Hematopoietic multipotent progenitor cell (in vitro differentiated cells): ENCODE measurements at regions not wholly inside any gene's neighbourhood (a gene's known extent, or its start where the extent isn't known, plus 50 kb on each side); places are given as distances from the start of the nearest gene placed in this dataset.
A peak's percentile ranks its signal among the peaks of the same experiment; 100 is the strongest.

Source experiments
- DNase-seq, 3 donors: peaks; one replicate each; pipeline ENCODE4 v3.0.0-alpha.2; 2011 to 2015; ENCODE audit warnings: low read depth in 2 of 3, low spot score in 2 of 3

- DNase-seq: peak in 1 of 3 donors; percentile 2
Observed at GRCh38 chr5:28927559-28928326, 1889.4 kb upstream of the CDH9 start.

- no peak for DNase-seq
Observed at GRCh38 chr5:28926422-28926821, 1888.0 kb upstream of the CDH9 start.

DNA sequence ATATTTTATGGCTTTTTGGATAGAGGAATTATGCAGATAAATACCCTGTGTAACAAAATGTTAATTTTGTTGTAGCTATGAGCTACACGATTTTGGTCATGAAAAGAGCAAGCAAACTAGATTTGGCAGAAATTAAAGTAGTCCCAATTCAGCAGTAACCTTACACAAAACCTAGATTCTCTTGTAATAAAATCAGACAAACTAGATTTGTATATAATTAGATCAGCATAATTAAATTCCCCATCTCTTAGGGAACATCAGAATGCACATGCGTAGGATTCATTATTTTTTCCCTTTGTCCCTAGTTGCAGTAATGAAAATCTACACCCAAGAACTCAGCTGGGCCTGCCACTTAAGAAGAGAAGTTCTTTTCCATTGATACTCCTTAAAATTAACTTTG, 1879.2 kb upstream of the CDH9 start:
- no peak for DNase-seq

GRCh38 chr5:28914297-28914696, 1875.9 kb upstream of the CDH9 start:
- DNase-seq: no peak

- DNase-seq: peak in 1 of 3 donors; percentile 4
Observed at GRCh38 chr5:28903643-28904042, 1865.3 kb upstream of the CDH9 start.

GRCh38 chr5:28896949-28897348, 1858.6 kb upstream of the CDH9 start:
- DNase-seq: peak in 2 of 3 donors; percentile 9 to 58

DNA sequence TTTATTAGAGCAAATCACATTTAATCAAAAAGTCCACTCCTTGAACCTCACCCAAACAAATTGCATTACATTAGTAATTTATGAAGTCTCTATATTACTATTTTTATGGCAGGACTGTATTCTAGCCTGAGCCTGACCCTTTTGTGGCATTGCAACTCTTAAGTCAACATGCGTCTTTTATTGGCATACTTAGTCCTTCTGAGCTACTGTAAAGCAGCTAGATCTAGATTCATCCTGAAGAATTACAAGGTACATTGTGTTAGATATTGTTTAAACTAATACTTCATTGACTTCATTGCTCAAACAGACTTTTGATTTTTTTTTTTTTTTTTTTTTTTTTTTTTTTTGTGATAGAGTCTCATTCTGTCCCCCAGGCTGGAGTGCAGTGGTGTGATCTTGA, 1842.5 kb upstream of the CDH9 start:
- DNase-seq: no peak

GRCh38 chr5:28877050-28877449, 1838.7 kb upstream of the CDH9 start:
- DNase-seq: no peak

DNA sequence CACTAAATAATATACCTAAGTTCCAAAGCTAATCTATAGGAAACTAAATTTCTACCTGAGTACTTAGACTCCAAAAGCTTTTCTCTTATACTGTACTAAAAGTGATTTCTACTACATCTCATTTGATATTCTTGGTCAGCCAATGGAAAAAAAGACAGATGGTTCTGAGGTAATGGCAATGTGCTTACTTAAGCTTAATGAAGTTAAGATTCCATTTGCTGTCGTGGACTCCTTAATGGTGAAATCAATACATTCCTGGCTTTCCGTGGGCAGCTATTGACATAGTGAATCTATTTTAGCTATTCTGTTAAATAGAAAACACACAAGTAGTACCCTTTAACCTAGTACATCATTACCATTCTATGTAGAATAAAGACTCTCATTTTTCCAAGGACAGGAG, 1825.6 kb upstream of the CDH9 start:
- DNase-seq: no peak

DNA sequence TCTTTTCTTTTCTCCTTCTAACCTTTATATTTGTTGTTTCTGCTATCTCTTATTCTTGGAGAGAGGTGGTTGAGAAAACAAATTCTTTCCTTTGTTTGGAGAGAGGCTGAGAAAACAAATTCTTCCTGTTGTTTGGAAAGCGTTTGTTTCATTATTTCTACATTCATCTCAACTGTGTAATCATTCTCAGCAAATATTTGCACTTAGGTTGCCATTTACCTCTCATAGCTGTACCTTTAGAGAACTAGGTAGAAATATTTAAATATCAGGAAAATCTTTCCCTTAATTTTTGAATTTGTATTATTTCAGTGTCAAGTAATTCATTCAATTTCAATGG, 1824.4 kb upstream of the CDH9 start:
- DNase-seq: no peak

- no peak for DNase-seq
Observed at GRCh38 chr5:28862137-28862859, 1823.9 kb upstream of the CDH9 start.

DNA sequence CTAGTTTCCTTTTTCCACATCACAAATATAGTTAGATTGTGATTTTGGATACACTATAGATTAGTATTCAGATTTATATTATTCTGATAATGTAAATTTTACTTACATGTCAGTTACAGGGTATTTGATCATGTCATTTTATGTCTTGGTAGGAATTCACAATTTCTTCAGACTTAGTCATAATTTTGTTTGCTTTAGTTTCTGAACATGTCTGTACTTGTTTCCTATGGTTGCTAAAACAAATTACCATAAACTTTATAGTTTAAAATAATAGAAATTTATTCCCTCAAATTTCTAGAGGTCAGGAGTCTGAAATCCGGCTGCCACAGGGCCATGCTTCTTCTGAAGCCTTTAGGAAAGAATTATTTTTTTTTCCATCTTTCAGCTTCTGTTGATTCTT, 1817.2 kb upstream of the CDH9 start:
- no peak for DNase-seq

DNA sequence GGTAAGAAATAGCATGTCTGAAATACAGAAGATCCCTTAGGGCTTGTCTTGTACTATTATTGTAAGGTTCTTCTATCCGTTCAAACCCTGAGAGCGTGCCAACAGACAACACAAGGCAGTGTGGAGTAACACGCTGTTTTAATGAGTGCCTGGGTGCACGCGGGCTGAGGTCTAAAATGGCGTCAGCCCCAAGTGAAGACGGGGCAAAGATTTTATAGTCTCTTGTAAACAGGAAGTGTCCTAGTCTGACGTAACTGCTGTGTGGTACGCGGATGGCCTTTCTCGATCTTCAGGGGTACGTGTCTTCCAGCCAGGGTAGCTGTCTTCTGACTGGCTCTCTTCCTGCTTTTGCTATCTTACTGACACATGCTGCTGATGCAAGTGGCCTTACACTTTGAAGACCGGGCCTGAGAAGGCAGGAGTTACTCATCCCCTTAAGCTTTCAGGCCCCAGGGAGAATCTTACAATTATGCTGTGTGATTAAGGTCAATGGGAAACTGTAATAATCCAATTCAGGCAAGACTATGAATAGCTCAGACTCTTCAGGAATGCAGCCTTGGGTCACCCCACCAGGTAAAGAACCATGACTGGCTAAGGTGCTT, 1812.0 kb upstream of the CDH9 start:
- DNase-seq: no peak

- DNase-seq: no peak
Observed at GRCh38 chr5:28831042-28831441, 1792.7 kb upstream of the CDH9 start.

DNA sequence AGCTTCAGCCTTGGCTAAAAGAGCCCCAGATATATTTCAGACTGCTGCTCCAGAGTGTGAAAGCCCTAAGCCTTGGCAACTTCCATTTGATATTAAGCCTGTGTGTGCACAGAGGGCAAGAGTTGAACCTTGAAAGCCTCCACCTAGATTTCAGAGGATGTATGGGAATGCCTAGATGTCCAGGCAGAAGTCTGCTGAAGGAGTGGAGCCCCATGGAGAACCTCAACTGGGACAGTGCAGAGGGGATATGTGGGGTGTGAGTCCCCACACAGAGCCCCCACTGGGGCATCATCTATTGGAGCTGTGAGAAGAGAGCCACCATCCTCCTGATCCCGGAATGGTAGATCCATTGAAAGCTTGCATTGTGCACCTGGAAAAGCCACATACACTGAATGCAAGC, 1784.8 kb upstream of the CDH9 start:
- DNase-seq: no peak

DNA sequence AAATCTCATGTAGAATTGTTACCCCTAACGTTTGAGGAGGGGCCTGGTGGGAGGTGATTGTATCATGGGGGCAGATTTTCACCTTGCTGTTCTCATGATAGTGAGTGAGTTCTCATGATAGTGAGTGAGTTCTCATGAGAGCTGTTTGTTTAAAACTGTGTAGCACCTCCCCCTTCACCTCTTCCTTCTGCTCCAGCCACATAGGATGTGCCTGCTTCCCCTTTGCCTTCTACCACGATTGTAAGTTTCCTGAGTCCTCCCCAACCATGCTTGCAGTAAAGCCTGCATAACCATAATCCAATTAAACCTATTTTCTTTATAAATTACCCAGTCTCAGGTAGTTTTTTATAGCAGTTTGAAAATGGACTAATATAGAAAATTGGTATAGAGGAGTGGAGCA, 1783.7 kb upstream of the CDH9 start:
- DNase-seq: peak in 1 of 3 donors; percentile 37

DNA sequence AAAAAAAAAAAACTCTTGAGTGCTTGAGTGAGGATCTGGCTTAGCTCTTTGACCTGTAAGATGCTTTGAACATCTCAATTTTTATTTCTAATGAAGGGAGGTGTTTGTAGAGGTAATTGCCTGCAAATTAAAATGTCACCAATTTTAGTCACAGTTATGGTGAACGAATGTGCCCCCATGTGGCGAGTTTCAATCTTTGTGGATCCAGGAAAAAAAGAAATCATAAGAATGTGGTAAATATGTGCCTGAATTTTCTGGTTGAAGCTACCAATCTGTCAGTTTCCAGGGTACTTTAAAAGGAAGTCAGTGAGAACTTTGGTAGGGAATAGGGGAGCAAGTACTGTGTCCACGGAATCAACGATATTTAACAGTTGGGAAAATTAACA, 1772.4 kb upstream of the CDH9 start:
- no peak for DNase-seq

- DNase-seq: no peak
Observed at GRCh38 chr5:28809811-28810750, 1771.7 kb upstream of the CDH9 start.

- no peak for DNase-seq
Observed at GRCh38 chr5:28808967-28809810, 1770.8 kb upstream of the CDH9 start.

GRCh38 chr5:28807195-28807729, 1768.9 kb upstream of the CDH9 start:
- DNase-seq: no peak
